Liver (tissue), 3 donors: ENCODE measurements at regions not wholly inside any gene's neighbourhood (a gene's known extent, or its start where the extent isn't known, plus 50 kb on each side); places are given as distances from the start of the nearest gene placed in this dataset.

Experiments
- ATF3 ChIP-seq: IDR thresholded peaks from 2 replicates; pipeline ENCODE4 v1.6.1; 2016; ENCODE audit warnings: antibody characterized with exemption
- CTCF ChIP-seq: fragments of 150-350 bp; IDR thresholded peaks from 2 replicates; pipeline ENCODE4 v1.5.1; 2017; ENCODE audit warnings: improper control_type of control experiment, low read depth, low read length; ENCODE audit not compliant: missing input control
- FOXA1 ChIP-seq: IDR thresholded peaks from 2 replicates; pipeline ENCODE4 v1.6.1; 2016; ENCODE audit warnings: antibody characterized with exemption
- HNF4A ChIP-seq, 2 donors: conservative IDR thresholded peaks; 2 replicates each; pipeline ENCODE4 v1.6.1; 2016; ENCODE audit warnings: antibody characterized with exemption in 2 of 2, mild to moderate bottlenecking in 2 of 2
- JUND ChIP-seq, 2 donors: IDR thresholded peaks; 2 replicates each; pipeline ENCODE4 v1.6.1; 2016; ENCODE audit warnings: antibody characterized with exemption in 2 of 2
- MAX ChIP-seq: IDR thresholded peaks from 2 replicates; pipeline ENCODE4 v1.6.1; 2016; ENCODE audit warnings: antibody characterized with exemption
- RAD21 ChIP-seq, 2 donors: IDR thresholded peaks; 2 replicates each; pipeline ENCODE4 v1.6.1; 2016; ENCODE audit warnings: antibody characterized with exemption in 2 of 2, mild to moderate bottlenecking in 2 of 2
- REST ChIP-seq: IDR thresholded peaks from 2 replicates; pipeline ENCODE4 v1.6.1; 2016; ENCODE audit warnings: antibody characterized with exemption, mild to moderate bottlenecking
- SP1 ChIP-seq: IDR thresholded peaks from 2 replicates; pipeline ENCODE4 v1.6.1; 2018; ENCODE audit warnings: antibody characterized with exemption, mild to moderate bottlenecking
- TAF1 ChIP-seq: conservative IDR thresholded peaks from 2 replicates; pipeline ENCODE4 v1.6.1; 2016; ENCODE audit warnings: antibody characterized with exemption, mild to moderate bottlenecking
- ZBTB33 ChIP-seq: IDR thresholded peaks from 2 replicates; pipeline ENCODE4 v1.6.1; 2016; ENCODE audit warnings: antibody characterized with exemption
- donor health status: healthy.
- donor health status: healthy.

- TF ChIP-seq ATF3 (no peak), ZBTB33 (no peak), CTCF (no peak), HNF4A (conservative IDR thresholded peaks at IDR 0.05) (no peak), JUND (IDR thresholded peaks at IDR 0.05) (no peak), FOXA1 (no peak), MAX (no peak), RAD21 (IDR thresholded peaks at IDR 0.05) (no peak), SP1 (no peak), REST (no peak), TAF1 (no peak)
These were observed 128.9 kb upstream of the TPRG1 start for GRCh38 chr3:189042832-189043231.
